ENCODE measurements at regions not wholly inside any gene's neighbourhood (a gene's known extent, or its start where the extent isn't known, plus 50 kb on each side); places are given as distances from the start of the nearest gene placed in this dataset.

GRCh38 chr3:90054311-90054710 lies 946.9 kb downstream of the EPHA3 start:
- TF ChIP-seq, protein P1, sequence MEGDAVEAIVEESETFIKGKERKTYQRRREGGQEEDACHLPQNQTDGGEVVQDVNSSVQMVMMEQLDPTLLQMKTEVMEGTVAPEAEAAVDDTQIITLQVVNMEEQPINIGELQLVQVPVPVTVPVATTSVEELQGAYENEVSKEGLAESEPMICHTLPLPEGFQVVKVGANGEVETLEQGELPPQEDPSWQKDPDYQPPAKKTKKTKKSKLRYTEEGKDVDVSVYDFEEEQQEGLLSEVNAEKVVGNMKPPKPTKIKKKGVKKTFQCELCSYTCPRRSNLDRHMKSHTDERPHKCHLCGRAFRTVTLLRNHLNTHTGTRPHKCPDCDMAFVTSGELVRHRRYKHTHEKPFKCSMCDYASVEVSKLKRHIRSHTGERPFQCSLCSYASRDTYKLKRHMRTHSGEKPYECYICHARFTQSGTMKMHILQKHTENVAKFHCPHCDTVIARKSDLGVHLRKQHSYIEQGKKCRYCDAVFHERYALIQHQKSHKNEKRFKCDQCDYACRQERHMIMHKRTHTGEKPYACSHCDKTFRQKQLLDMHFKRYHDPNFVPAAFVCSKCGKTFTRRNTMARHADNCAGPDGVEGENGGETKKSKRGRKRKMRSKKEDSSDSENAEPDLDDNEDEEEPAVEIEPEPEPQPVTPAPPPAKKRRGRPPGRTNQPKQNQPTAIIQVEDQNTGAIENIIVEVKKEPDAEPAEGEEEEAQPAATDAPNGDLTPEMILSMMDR (IDR thresholded peaks at IDR 0.05) = no peak
- H3K9me3 ChIP-seq (ENCODE audit: control insufficient read depth, low read length) = no peaks in the 10 kb centered on the region
- H3K79me2 ChIP-seq = no peaks in the 10 kb centered on the region
- no peaks in the 10 kb centered on the region for H3K36me3 ChIP-seq (ENCODE audit: control insufficient read depth, insufficient read depth, low read length)
- no peak overlapping the region for H3K27ac ChIP-seq
- H3K4me1 ChIP-seq = no peaks in the 10 kb centered on the region
- H2AFZ ChIP-seq = no peak overlapping the region
- no peak overlapping the region for H3K4me3 ChIP-seq (ENCODE audit: low read depth, low read length)
- no peaks in the 10 kb centered on the region for H3K27me3 ChIP-seq (ENCODE audit: control insufficient read depth, insufficient read depth, low read length)
- H3K9ac ChIP-seq = no peak overlapping the region
- H3K4me2 ChIP-seq (ENCODE audit: low read length) = no peak overlapping the region

DNA sequence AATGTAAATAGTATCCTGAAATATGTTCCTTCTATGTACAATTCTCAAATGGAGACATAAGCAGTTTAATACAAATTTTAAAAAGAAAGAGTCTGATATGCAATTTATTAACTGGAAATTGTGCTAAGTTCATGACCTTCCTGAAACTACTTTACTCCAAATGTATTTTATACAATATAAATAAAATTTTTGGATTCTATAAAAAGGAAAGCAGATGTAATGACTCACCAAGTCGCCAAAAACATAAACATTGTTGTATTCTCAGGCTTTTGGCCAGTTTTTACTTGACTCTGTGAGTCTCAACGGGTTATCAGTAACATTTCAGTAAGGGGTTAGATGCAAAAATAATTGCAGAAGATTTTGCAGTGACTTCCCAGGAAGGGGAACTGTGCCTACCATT lies 948.2 kb downstream of the EPHA3 start:
- Histone ChIP-seq H3K36me3 (ENCODE audit: control insufficient read depth, insufficient read depth, low read length) (no peaks in the 10 kb centered on the region), H3K27me3 (ENCODE audit: control insufficient read depth, insufficient read depth, low read length) (no peaks in the 10 kb centered on the region), H3K4me1 (no peaks in the 10 kb centered on the region), H2AFZ (no peak overlapping the region), H3K4me2 (ENCODE audit: low read length) (no peak overlapping the region), H3K4me3 (ENCODE audit: low read depth, low read length) (no peak overlapping the region), H3K79me2 (no peaks in the 10 kb centered on the region), H3K27ac (no peak overlapping the region), H3K9ac (no peak overlapping the region), H3K9me3 (ENCODE audit: control insufficient read depth, low read length) (no peaks in the 10 kb centered on the region)
- TF ChIP-seq, protein P1 (IDR thresholded peaks at IDR 0.05) = no peak

DNA sequence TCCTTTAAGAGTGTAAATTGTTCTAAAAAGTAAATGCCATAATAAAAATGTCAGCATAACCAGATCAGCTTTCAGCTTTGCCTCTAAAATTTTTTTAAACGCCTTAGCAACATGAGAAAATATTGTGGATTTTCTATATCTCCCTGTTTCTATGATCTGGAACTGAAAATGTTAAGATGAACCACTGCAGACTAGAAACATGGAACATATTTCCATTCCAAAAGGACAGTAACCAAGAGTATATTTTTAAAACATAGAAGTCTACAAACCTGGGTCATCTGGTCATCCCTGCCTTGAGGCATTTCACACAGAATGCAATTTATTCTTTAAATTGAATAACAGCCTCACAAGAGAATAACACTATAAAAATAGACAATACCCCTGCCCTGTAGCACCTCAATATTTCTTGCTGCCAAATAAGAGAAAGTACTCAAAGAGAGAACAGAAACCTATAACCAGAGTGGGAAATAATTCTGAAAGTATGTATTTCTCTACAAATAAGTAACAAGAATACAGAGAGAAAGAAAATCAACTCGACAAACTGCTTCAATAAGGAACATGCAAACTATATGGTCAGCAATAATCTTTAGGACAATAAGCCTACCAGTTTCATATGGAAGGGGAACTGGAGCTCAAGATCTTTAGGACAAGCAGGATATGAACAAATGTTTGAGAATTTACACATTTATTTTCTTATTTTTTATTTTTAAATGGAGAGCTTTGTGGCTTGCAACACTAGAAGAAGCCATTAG lies 949.0 kb downstream of the EPHA3 start:
- Histone ChIP-seq H3K9ac (no peak overlapping the region), H3K4me1 (no peaks in the 10 kb centered on the region), H3K4me2 (ENCODE audit: low read length) (no peak overlapping the region), H3K9me3 (ENCODE audit: control insufficient read depth, low read length) (no peaks in the 10 kb centered on the region), H3K36me3 (ENCODE audit: control insufficient read depth, insufficient read depth, low read length) (no peaks in the 10 kb centered on the region), H3K4me3 (ENCODE audit: low read depth, low read length) (no peak overlapping the region), H3K27ac (no peak overlapping the region), H3K27me3 (ENCODE audit: control insufficient read depth, insufficient read depth, low read length) (no peaks in the 10 kb centered on the region), H2AFZ (no peak overlapping the region), H3K79me2 (no peaks in the 10 kb centered on the region)
- TF ChIP-seq, protein P1 (IDR thresholded peaks at IDR 0.05) = no peak

- Histone ChIP-seq H3K9me3 (ENCODE audit: control insufficient read depth, low read length) (no peaks in the 10 kb centered on the region), H3K27me3 (ENCODE audit: control insufficient read depth, insufficient read depth, low read length) (no peaks in the 10 kb centered on the region), H3K4me3 (ENCODE audit: low read depth, low read length) (no peak overlapping the region), H3K27ac (no peak overlapping the region), H3K4me2 (ENCODE audit: low read length) (no peak overlapping the region), H3K36me3 (ENCODE audit: control insufficient read depth, insufficient read depth, low read length) (no peaks in the 10 kb centered on the region), H3K4me1 (no peaks in the 10 kb centered on the region), H3K9ac (no peak overlapping the region), H2AFZ (no peak overlapping the region), H3K79me2 (no peaks in the 10 kb centered on the region)
- TF ChIP-seq, protein P1 (IDR thresholded peaks at IDR 0.05) = no peak
Observed at GRCh38 chr3:90062016-90062415, 954.6 kb downstream of the EPHA3 start.

- Histone ChIP-seq H3K27me3 (ENCODE audit: control insufficient read depth, insufficient read depth, low read length) (no peaks in the 10 kb centered on the region), H3K36me3 (ENCODE audit: control insufficient read depth, insufficient read depth, low read length) (no peaks in the 10 kb centered on the region), H3K27ac (no peak overlapping the region)
Observed at GRCh38 chr3:90062631-90063200, 955.3 kb downstream of the EPHA3 start.

More at GRCh38 chr3:90062631-90063200, 955.3 kb downstream of the EPHA3 start:
- no peak overlapping the region for H3K4me3 ChIP-seq (ENCODE audit: low read depth, low read length)
- no peaks in the 10 kb centered on the region for H3K9me3 ChIP-seq (ENCODE audit: control insufficient read depth, low read length)
- no peak overlapping the region for H2AFZ ChIP-seq
- no peaks in the 10 kb centered on the region for H3K4me1 ChIP-seq
- H3K9ac ChIP-seq = no peak overlapping the region
- TF ChIP-seq, protein P1 (IDR thresholded peaks at IDR 0.05) = no peak
- no peaks in the 10 kb centered on the region for H3K79me2 ChIP-seq
- no peak overlapping the region for H3K4me2 ChIP-seq (ENCODE audit: low read length)
